MCF 10A (cell line): ENCODE measurements at regions not wholly inside any gene's neighbourhood (a gene's known extent, or its start where the extent isn't known, plus 50 kb on each side); places are given as distances from the start of the nearest gene placed in this dataset.

Source experiments
- BruUV-seq: library from RNA; stranded (reverse); fragments of 400-500 nt; replicated peaks from 2 replicates; lab custom pipeline; 2021; lab: Mats Ljungman, UMichigan
- CTCF ChIA-PET: fragments of 300-600 bp; sonication (Branson Sonifier 250); formaldehyde crosslinking; extraction: SDS; loops from one replicate; lab custom pipeline; 2021; ENCODE audit warnings: antibody characterized with exemption, inconsistent platforms; lab: Yijun Ruan, JAX
- POLR2A ChIA-PET: fragments of 300-600, 350-650 bp; sonication (Branson Sonifier 250); formaldehyde crosslinking; extraction: SDS; loops from one replicate; lab custom pipeline; 2020; ENCODE audit warnings: antibody characterized with exemption, inconsistent platforms; lab: Yijun Ruan, JAX
- DNase-seq: peaks from one replicate; pipeline ENCODE4 v3.0.0-alpha.2; 2018; ENCODE audit not compliant: unreplicated experiment
- H3K27ac Mint-ChIP-seq: one replicate; pipeline ENCODE4 v1.8.0; 2022; ENCODE audit warnings: mild to moderate bottlenecking, low read depth, mixed read lengths; ENCODE audit not compliant: unreplicated experiment
- H3K27me3 Mint-ChIP-seq: one replicate; pipeline ENCODE4 v1.8.0; 2022; ENCODE audit warnings: mixed read lengths; ENCODE audit not compliant: insufficient read depth, unreplicated experiment
- H3K36me3 Mint-ChIP-seq: one replicate; pipeline ENCODE4 v1.8.0; 2022; ENCODE audit warnings: mild to moderate bottlenecking, moderate library complexity, mixed read lengths; ENCODE audit not compliant: insufficient read depth, unreplicated experiment
- H3K4me1 Mint-ChIP-seq: one replicate; pipeline ENCODE4 v1.8.0; 2022; ENCODE audit warnings: mixed read lengths; ENCODE audit not compliant: insufficient read depth, unreplicated experiment
- H3K4me3 Mint-ChIP-seq: one replicate; pipeline ENCODE4 v1.8.0; 2022; ENCODE audit warnings: mild to moderate bottlenecking, moderate library complexity, mixed read lengths; ENCODE audit not compliant: unreplicated experiment
- H3K9me3 Mint-ChIP-seq: one replicate; pipeline ENCODE4 v1.8.0; 2022; ENCODE audit warnings: mixed read lengths; ENCODE audit not compliant: unreplicated experiment
- intact Hi-C: fragments of 100-400 bp; cut with micrococcal nuclease; formaldehyde crosslinking; loops from 2 replicates; pipeline ENCODE4 v1.14.1; 2022
- TF ChIP-seq, protein P1 (sequence below): fragments of 200-600 bp; IDR thresholded peaks from one replicate; pipeline ENCODE4 v1.8.0; 2022; ENCODE audit warnings: antibody characterized with exemption, mild to moderate bottlenecking; ENCODE audit not compliant: unreplicated experiment

DNA sequence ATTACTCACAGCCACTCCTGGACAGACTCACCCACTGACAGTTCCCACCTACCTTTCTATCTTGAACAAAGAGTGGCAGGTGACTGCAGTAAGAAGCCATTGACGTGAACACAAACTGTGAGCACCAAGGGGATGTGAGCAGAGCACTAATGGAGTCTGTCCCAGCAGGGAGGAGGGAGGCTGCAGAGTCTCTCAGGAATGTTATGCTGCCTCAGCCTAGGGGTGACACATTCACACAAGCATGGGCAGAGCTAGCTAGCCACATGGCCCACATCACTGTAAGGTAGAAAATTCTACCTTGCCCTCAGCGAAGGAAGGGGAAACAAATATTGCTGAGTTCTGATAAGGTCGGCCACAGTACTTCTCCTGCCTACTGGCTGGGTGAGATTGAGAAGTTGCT lies 56.8 kb upstream of the PTGFRN start:
- Mint-ChIP-seq H3K4me3 (no peak overlapping the region), H3K9me3 (no peaks in the 10 kb centered on the region), H3K4me1 (peaks cover 15% of the 10 kb centered on the region), H3K36me3 (no peaks in the 10 kb centered on the region), H3K27ac (no peak overlapping the region), H3K27me3 (no peaks in the 10 kb centered on the region)
- ChIA-PET POLR2A (interaction anchor here (1.4 to 3.2 kb wide), 3 partner anchors 26 to 207 kb away, joined by 6 to 22 read pairs (median 9); partner anchors contain the start of gene TTF2), CTCF (interaction anchor here (0.5 to 3.2 kb wide), 7 partner anchors 28 to 206 kb away, joined by 3 to 15 read pairs (median 6); partner anchors contain the start of genes PTGFRN and TTF2)
- intact Hi-C loops: loop anchor here (1.0 to 10.0 kb wide), 2 partner anchors 116 to 278 kb away; partner anchors contain the start of gene CD58
- no peak for DNase-seq
- no TSS peak for BruUV-seq
- TF ChIP-seq, protein P1, sequence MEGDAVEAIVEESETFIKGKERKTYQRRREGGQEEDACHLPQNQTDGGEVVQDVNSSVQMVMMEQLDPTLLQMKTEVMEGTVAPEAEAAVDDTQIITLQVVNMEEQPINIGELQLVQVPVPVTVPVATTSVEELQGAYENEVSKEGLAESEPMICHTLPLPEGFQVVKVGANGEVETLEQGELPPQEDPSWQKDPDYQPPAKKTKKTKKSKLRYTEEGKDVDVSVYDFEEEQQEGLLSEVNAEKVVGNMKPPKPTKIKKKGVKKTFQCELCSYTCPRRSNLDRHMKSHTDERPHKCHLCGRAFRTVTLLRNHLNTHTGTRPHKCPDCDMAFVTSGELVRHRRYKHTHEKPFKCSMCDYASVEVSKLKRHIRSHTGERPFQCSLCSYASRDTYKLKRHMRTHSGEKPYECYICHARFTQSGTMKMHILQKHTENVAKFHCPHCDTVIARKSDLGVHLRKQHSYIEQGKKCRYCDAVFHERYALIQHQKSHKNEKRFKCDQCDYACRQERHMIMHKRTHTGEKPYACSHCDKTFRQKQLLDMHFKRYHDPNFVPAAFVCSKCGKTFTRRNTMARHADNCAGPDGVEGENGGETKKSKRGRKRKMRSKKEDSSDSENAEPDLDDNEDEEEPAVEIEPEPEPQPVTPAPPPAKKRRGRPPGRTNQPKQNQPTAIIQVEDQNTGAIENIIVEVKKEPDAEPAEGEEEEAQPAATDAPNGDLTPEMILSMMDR: no peak

GRCh38 chr1:116853680-116854402 lies 55.9 kb upstream of the PTGFRN start:
- intact Hi-C loops: loop anchor here (1.0 to 10.0 kb wide), 3 partner anchors 117 to 279 kb away; partner anchors contain the start of gene CD58
- no TSS peak for BruUV-seq
- DNase-seq: peak; percentile 68
- H3K9me3 Mint-ChIP-seq: no peaks in the 10 kb centered on the region
- no peaks in the 10 kb centered on the region for H3K27me3 Mint-ChIP-seq
- no peaks in the 10 kb centered on the region for H3K36me3 Mint-ChIP-seq
- H3K4me3 Mint-ChIP-seq: no peak overlapping the region
- peak overlapping the region; percentile 50 for H3K27ac Mint-ChIP-seq
- ChIA-PET POLR2A (interaction anchor here (0.6 to 3.2 kb wide), 8 partner anchors 25 to 206 kb away, joined by 3 to 22 read pairs (median 4); partner anchors contain the start of gene TTF2), CTCF (interaction anchor here (0.6 to 3.2 kb wide), 17 partner anchors 23 to 715 kb away, joined by 3 to 15 read pairs (median 5); partner anchors contain the start of genes PTGFRN and TTF2)
- TF ChIP-seq, protein P1: no peak
- peaks cover 15% of the 10 kb centered on the region for H3K4me1 Mint-ChIP-seq

- TF ChIP-seq, protein P1: peak; percentile 33
- POLR2A ChIA-PET: interaction anchor here (0.6 to 3.2 kb wide), 9 partner anchors 24 to 205 kb away, joined by 3 to 22 read pairs (median 3); partner anchors contain the start of gene TTF2
- Mint-ChIP-seq H3K27ac (peak overlapping the region; percentile 50), H3K27me3 (no peaks in the 10 kb centered on the region), H3K36me3 (no peaks in the 10 kb centered on the region), H3K4me3 (no peak overlapping the region), H3K9me3 (no peaks in the 10 kb centered on the region), H3K4me1 (peaks cover 11% of the 10 kb centered on the region)
- CTCF ChIA-PET: interaction anchor here (0.6 to 3.2 kb wide), 17 partner anchors 23 to 274 kb away, joined by 3 to 15 read pairs (median 4); partner anchors contain the start of genes PTGFRN and TTF2
- DNase-seq: no peak
- intact Hi-C loops: loop anchor here (1.0 to 10.0 kb wide), 2 partner anchors 201 to 280 kb away; partner anchors contain the start of gene CD58
- no TSS peak for BruUV-seq
These were observed 55.4 kb upstream of the PTGFRN start for GRCh38 chr1:116854403-116854690.

DNA sequence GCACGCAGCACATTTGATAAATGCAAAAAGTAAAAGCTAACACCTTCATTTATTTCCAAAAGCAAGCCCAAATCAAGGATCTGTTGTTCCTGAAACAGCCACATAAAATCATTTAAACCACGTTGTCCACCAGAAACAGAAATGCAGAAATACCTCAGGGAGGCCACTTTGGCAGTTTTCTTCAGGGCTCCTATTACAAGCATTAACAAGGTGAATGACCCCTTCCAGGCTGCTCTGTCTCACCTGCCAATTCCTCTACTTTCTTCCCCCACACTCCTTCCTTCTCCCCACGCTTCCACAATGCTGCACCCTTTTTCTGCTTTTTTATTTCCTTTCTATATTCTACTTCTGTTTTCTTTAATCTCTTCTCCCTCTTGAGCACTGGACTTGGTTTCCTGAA lies 55.0 kb upstream of the PTGFRN start:
- peaks cover 10% of the 10 kb centered on the region for H3K4me1 Mint-ChIP-seq
- no peaks in the 10 kb centered on the region for H3K27me3 Mint-ChIP-seq
- H3K9me3 Mint-ChIP-seq: no peaks in the 10 kb centered on the region
- H3K36me3 Mint-ChIP-seq: no peaks in the 10 kb centered on the region
- POLR2A ChIA-PET: interaction anchor here (0.6 to 3.2 kb wide), 4 partner anchors 23 to 205 kb away, joined by 3 to 22 read pairs (median 3); partner anchors contain the start of gene TTF2
- no peak overlapping the region for H3K27ac Mint-ChIP-seq
- CTCF ChIA-PET: interaction anchor here (0.6 to 3.2 kb wide), 10 partner anchors 22 to 201 kb away, joined by 3 to 14 read pairs (median 4); partner anchors contain the start of gene PTGFRN
- no peak for DNase-seq
- H3K4me3 Mint-ChIP-seq: no peak overlapping the region
- intact Hi-C loops: loop anchor here (1.0 to 10.0 kb wide), 2 partner anchors 201 to 280 kb away; partner anchors contain the start of gene CD58
- TF ChIP-seq, protein P1: no peak
- BruUV-seq: no TSS peak
